ENCODE measurements at regions not wholly inside any gene's neighbourhood (a gene's known extent, or its start where the extent isn't known, plus 50 kb on each side); places are given as distances from the start of the nearest gene placed in this dataset.

DNA sequence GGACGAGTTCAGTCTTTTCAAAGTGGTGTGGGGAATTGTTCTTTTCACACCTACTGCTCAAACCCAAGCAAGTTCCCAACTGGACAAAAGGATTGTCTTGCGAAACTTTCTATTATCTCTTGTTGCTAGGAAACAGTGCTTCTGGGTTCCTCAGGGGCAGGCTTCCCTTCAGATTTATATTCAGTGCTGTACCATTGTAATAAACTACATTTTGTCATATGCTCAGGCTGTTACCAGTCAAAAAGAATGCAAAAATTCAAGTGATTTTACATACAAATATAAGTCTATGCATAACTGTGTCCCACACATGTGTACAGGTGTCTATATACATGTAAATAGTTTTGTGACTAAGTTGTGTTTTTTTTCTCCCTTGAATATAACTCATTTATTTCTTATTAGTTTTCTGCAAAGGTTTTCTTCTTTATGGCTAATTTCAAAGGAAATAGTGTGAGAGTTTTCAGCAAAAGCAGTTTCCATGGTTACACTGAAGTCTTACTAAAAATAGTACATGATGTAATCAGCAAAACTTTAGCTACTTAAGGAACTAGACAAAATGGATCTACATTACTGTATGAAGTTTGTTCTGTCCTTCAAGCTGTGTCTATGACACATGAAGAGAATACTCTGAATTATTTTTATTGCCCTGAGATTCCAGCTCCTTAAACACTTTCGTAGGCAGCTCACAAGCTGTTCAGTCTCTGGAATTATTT is 430.2 kb upstream of the TMPO start:
- TF ChIP-seq EZH2 (optimal IDR thresholded peaks at IDR 0.05; ENCODE audit: low read depth, low read length) (no peak), EZH2phosphoT487 (IDR thresholded peaks at IDR 0.05; ENCODE audit: low read length) (no peak)
- TF ChIP-seq, protein P1, sequence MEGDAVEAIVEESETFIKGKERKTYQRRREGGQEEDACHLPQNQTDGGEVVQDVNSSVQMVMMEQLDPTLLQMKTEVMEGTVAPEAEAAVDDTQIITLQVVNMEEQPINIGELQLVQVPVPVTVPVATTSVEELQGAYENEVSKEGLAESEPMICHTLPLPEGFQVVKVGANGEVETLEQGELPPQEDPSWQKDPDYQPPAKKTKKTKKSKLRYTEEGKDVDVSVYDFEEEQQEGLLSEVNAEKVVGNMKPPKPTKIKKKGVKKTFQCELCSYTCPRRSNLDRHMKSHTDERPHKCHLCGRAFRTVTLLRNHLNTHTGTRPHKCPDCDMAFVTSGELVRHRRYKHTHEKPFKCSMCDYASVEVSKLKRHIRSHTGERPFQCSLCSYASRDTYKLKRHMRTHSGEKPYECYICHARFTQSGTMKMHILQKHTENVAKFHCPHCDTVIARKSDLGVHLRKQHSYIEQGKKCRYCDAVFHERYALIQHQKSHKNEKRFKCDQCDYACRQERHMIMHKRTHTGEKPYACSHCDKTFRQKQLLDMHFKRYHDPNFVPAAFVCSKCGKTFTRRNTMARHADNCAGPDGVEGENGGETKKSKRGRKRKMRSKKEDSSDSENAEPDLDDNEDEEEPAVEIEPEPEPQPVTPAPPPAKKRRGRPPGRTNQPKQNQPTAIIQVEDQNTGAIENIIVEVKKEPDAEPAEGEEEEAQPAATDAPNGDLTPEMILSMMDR (IDR thresholded peaks at IDR 0.05; ENCODE audit: low read length), result no peak
- no peaks in the 10 kb centered on the region for H3K36me3 ChIP-seq (replicated peaks; ENCODE audit: insufficient read depth, low read length)
- peak overlapping the region; percentile 32; the same call in 1 of the 2 replicates for H2AFZ ChIP-seq (ENCODE audit: low read length)
- no peaks in the 10 kb centered on the region for H4K20me1 ChIP-seq (ENCODE audit: insufficient read depth, low read length)
- no peak overlapping the region for H3K4me3 ChIP-seq (ENCODE audit: low read length)
- peak; percentile 32 for DNase-seq
- H3K9me3 ChIP-seq (replicated peaks; ENCODE audit: insufficient read depth, low read length), result no peaks in the 10 kb centered on the region
- H3K9ac ChIP-seq (ENCODE audit: low read length), result no peak overlapping the region
- H3K4me2 ChIP-seq (ENCODE audit: low read depth, low read length), result no peak overlapping the region
- H3K79me2 ChIP-seq (ENCODE audit: low read length), result no peaks in the 10 kb centered on the region
- H3F3A ChIP-seq (ENCODE audit: insufficient read depth, low read length), result no peaks in the 10 kb centered on the region
- H3K27me3 ChIP-seq (replicated peaks; ENCODE audit: insufficient read depth, low read length), result no peaks in the 10 kb centered on the region
- no peaks in the 10 kb centered on the region for H3K9me2 ChIP-seq (replicated peaks; ENCODE audit: insufficient read depth, low read length)
- no peak overlapping the region for H3K27ac ChIP-seq (ENCODE audit: low read length)
- H3K4me1 ChIP-seq (ENCODE audit: low read length), result 0 out of 2 replicates have a peak, but pooled peaks cover 5% of the 10 kb centered on the region

GRCh38 chr12:98090731-98091130 is 424.7 kb upstream of the TMPO start:
- no peak overlapping the region for H3K4me2 ChIP-seq (ENCODE audit: low read depth, low read length)
- H3K36me3 ChIP-seq (replicated peaks; ENCODE audit: insufficient read depth, low read length), result no peaks in the 10 kb centered on the region
- H3K4me1 ChIP-seq (ENCODE audit: low read length), result 0 out of 2 replicates have a peak, but pooled peaks cover under 1% of the 10 kb centered on the region
- no peak for TF ChIP-seq EZH2phosphoT487 (IDR thresholded peaks at IDR 0.05; ENCODE audit: low read length)
- H3K9me3 ChIP-seq (replicated peaks; ENCODE audit: insufficient read depth, low read length), result no peaks in the 10 kb centered on the region
- H3K9me2 ChIP-seq (replicated peaks; ENCODE audit: insufficient read depth, low read length), result no peaks in the 10 kb centered on the region
- H2AFZ ChIP-seq (ENCODE audit: low read length), result no peak overlapping the region
- no peaks in the 10 kb centered on the region for H3K27me3 ChIP-seq (replicated peaks; ENCODE audit: insufficient read depth, low read length)
- H3K9ac ChIP-seq (ENCODE audit: low read length), result no peak overlapping the region
- H3K79me2 ChIP-seq (ENCODE audit: low read length), result no peaks in the 10 kb centered on the region
- no peak for DNase-seq
- no peaks in the 10 kb centered on the region for H4K20me1 ChIP-seq (ENCODE audit: insufficient read depth, low read length)
- no peak overlapping the region for H3K4me3 ChIP-seq (ENCODE audit: low read length)
- no peaks in the 10 kb centered on the region for H3F3A ChIP-seq (ENCODE audit: insufficient read depth, low read length)
- no peak overlapping the region for H3K27ac ChIP-seq (ENCODE audit: low read length)

DNA sequence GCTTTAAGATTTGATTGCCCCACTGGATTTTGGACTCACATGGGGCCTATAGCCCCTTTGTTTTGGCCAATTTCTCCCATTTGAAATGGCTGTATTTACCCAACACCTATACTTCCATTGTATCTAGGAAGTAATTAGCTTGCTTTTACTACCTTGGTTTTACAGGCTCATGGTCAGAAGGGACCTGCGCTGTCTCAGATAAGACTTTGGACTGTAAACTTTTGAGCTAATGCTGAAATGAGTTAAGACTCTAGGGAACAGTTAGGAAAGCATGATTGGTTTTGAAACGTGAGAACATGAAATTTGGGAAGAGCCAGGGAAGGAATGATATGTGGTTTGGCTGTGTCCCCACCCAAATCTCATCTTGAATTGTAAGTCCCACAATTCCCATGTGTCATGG is 419.0 kb upstream of the TMPO start:
- Histone ChIP-seq H3K79me2 (ENCODE audit: low read length) (no peaks in the 10 kb centered on the region), H3K27ac (ENCODE audit: low read length) (no peak overlapping the region), H3K9me3 (replicated peaks; ENCODE audit: insufficient read depth, low read length) (no peaks in the 10 kb centered on the region), H3K9me2 (replicated peaks; ENCODE audit: insufficient read depth, low read length) (no peaks in the 10 kb centered on the region), H3K4me1 (ENCODE audit: low read length) (no peaks in the 10 kb centered on the region), H3K4me3 (ENCODE audit: low read length) (no peak overlapping the region), H3K9ac (ENCODE audit: low read length) (no peak overlapping the region), H2AFZ (ENCODE audit: low read length) (no peak overlapping the region), H3K4me2 (ENCODE audit: low read depth, low read length) (no peak overlapping the region), H4K20me1 (ENCODE audit: insufficient read depth, low read length) (no peaks in the 10 kb centered on the region), H3K36me3 (replicated peaks; ENCODE audit: insufficient read depth, low read length) (no peaks in the 10 kb centered on the region), H3K27me3 (replicated peaks; ENCODE audit: insufficient read depth, low read length) (no peaks in the 10 kb centered on the region), H3F3A (ENCODE audit: insufficient read depth, low read length) (no peaks in the 10 kb centered on the region)
- TF ChIP-seq EZH2phosphoT487 (IDR thresholded peaks at IDR 0.05; ENCODE audit: low read length), result no peak
- TF ChIP-seq EZH2 (optimal IDR thresholded peaks at IDR 0.05; ENCODE audit: low read depth, low read length), result no peak
- TF ChIP-seq, protein P1 (IDR thresholded peaks at IDR 0.05; ENCODE audit: low read length), result no peak
- no peak for DNase-seq

- Histone ChIP-seq H3K27me3 (replicated peaks; ENCODE audit: insufficient read depth, low read length) (no peaks in the 10 kb centered on the region), H2AFZ (ENCODE audit: low read length) (no peak overlapping the region), H3K79me2 (ENCODE audit: low read length) (no peaks in the 10 kb centered on the region), H3F3A (ENCODE audit: insufficient read depth, low read length) (no peaks in the 10 kb centered on the region), H3K9me2 (replicated peaks; ENCODE audit: insufficient read depth, low read length) (no peaks in the 10 kb centered on the region), H3K4me2 (ENCODE audit: low read depth, low read length) (no peak overlapping the region), H3K9ac (ENCODE audit: low read length) (no peak overlapping the region), H3K4me1 (ENCODE audit: low read length) (no peaks in the 10 kb centered on the region), H3K4me3 (ENCODE audit: low read length) (no peak overlapping the region), H3K36me3 (replicated peaks; ENCODE audit: insufficient read depth, low read length) (no peaks in the 10 kb centered on the region), H3K9me3 (replicated peaks; ENCODE audit: insufficient read depth, low read length) (no peaks in the 10 kb centered on the region), H3K27ac (ENCODE audit: low read length) (no peak overlapping the region), H4K20me1 (ENCODE audit: insufficient read depth, low read length) (no peaks in the 10 kb centered on the region)
- DNase-seq, result no peak
- TF ChIP-seq EZH2 (optimal IDR thresholded peaks at IDR 0.05; ENCODE audit: low read depth, low read length), result no peak
- TF ChIP-seq, protein P1 (IDR thresholded peaks at IDR 0.05; ENCODE audit: low read length), result no peak
- no peak for TF ChIP-seq EZH2phosphoT487 (IDR thresholded peaks at IDR 0.05; ENCODE audit: low read length)
Observed at GRCh38 chr12:98106031-98106683, 409.2 kb upstream of the TMPO start.
